CD4-positive, alpha-beta T cell treated with Interferon gamma for 1 hour (primary cell): ENCODE measurements at regions not wholly inside any gene's neighbourhood (a gene's known extent, or its start where the extent isn't known, plus 50 kb on each side); places are given as distances from the start of the nearest gene placed in this dataset.
"Not testable (repeated sequence)": the region's sequence is repeated elsewhere in the genome, so short reads cannot be mapped to it uniquely, and the experiment has no call there.

Experiments
- DNase-seq: peaks from one replicate; pipeline ENCODE4 v3.0.0-alpha.2; 2020

GRCh38 chr3:152891678-152892077, 56.7 kb downstream of the P2RY1 start:
- DNase-seq, result no peak

GRCh38 chr3:152892446-152892845, 57.5 kb downstream of the P2RY1 start:
- no peak for DNase-seq

GRCh38 chr3:152893647-152894046, 58.7 kb downstream of the P2RY1 start:
- no peak for DNase-seq

DNA sequence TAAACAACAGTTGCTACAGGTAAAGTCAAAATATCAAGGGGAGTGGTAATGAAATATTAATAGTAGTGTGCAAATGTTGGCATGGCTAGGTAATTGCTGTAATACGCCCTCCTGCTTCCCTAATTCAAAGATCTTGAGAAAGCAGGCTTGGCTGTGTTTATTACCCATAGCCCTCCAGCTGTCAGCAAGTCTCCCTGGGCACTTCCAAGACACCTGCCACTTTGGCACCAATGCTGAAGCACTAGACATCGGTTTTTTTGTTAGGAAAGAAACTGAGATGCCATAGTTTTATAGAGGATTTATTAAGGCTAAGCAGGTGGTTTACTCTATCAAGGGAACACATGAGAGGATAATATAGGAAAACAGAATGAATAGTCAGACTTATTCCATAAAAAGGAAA, 64.4 kb downstream of the P2RY1 start:
- DNase-seq, result no peak

GRCh38 chr3:152902141-152902669, 67.3 kb downstream of the P2RY1 start:
- DNase-seq, result no peak

DNA sequence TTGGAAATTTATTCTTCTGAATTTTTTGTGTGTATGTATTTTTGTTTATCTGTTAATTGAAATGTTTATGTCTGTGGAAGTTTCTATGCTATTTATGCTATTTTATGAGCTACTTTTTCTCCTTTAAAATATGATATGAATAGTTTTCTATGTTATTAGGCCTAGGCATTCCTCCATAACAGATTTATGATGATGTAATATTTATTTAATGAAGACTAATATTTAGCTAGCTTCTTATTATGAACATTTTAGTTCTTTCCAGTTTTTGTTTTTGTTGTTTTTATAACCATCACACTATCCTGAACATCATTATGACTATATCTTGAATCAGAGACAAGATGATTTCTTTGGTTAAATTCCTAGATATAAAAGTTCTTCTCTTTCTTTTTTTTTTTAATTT, 70.7 kb downstream of the P2RY1 start:
- DNase-seq, result no peak

DNA sequence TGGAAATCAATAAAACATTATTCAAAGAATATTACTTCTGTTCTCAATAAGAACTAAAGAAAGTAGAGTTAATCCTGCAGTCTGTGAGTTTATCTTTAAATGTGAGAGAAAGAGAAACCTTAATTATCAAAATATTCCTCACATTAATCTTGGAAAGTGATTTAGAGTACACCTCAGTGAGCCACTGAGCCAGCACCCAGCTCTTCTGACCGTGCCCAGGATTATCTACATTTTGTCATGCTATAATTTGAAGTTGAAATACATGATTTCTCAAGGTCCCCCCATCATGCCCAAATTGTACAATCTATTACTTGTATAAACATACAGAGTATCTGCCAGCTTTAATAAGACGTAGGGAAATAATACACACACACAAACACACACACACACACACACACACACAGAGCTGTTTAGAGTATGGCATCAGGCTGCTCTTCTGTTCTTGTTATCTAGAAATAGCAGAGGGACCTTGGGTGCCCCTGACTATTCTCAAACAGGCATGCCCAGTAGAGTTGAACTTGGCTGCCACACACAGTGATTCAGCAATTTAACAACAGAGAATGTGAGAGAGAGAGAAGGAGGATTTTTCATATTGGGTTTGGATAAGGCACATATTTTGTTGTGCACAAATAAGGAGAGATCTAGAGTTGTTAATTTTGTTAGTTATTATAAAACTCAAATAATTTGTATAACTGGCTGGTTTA, 74.4 kb downstream of the P2RY1 start:
- no peak for DNase-seq

DNA sequence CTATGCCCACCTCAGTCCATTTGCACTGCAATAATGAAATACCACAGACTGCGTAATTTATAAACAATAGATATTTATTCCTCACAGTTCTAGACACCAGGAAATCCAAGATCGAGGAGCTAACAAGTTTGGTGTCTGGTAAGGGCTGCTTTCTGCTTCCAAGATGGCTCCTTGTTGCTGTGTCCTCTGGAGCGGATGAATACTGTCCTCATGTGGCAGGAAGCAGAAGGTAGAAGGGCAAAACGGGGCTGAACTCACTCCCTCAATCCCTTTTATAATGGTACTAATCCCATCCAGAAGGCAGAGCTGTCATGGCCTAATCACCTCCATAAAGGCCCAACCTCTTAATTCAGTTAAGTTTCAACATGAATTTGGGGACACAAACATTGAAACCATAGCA, 75.3 kb downstream of the P2RY1 start:
- DNase-seq, result no peak

DNA sequence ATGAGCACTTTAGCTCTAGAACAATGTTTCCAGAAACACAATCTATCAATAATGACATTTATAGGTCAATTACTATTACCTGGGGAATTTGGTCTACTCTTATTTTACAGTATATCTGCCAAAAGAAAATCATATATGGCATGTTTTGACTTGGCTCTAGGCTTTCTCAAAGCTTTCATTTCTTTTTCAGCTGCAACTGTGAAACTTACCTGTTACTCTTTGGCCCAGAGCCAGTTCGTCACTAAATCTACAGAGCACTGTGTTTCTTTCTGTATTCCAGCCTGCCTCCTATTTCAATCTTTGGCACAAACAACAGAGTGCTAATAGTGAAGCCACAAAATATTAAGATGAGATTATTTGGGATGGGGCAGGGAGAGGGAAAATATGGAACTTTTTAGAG, 76.0 kb downstream of the P2RY1 start:
- no peak for DNase-seq

DNA sequence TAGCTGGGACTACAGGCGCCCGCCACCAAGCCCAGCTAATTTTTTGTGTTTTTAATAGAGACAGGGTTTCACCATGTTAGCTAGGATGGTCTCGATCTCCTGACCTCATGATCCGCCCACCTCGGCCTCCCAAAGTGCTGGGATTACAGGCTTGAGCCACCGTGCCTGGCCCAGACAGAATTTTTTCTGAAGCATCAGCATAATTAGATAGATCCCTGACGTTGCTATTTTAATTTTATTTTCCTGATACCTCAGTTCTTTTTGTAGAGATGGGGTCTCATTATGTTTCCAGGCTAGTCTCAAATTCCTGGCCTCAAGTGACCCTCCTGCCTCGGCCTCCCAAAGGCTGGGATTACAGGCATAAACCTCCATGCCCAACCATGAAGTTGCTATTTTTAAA, 79.8 kb downstream of the P2RY1 start:
- not testable (repeated sequence) for DNase-seq

DNA sequence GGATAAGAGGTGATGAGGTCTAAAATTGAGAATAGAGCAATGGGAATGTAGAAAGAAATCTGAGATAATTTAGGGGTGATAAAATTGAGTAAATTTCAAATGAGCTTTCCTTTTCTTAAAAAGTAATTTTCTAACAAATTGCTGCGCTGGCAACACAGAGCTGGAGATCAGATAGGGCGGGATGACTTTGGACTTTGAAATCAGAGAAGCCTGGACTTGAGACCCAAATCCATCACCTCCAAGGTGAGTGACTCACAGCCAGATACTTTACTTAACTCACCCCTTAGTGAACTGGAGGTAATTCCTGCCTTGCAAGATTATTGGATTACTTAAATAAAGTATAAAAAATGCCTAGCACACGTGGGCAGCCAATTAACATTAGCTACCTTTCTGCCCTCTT, 80.8 kb downstream of the P2RY1 start:
- DNase-seq, result no peak

GRCh38 chr3:152916753-152917279, 81.9 kb downstream of the P2RY1 start:
- no peak for DNase-seq

DNA sequence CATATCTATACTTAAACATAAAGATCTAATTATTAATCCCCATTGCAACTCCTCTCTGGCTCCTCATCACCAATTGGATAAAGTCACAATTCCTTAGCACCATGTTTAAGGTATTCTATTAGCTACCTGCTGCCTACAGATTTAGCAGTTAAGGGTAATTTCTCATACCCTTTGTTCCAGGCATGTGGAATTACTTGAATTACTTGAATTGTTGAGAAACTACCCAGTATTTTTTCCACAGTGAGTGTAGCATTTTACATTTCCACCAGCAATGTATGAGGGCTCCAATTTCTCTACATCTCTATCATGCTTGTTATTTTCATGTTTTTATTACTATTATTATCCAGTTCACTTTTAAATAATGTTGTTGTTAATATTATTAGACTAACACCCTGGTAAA, 86.4 kb downstream of the P2RY1 start:
- DNase-seq, result no peak

- DNase-seq, result no peak
Observed at GRCh38 chr3:152922554-152922953, 87.6 kb downstream of the P2RY1 start.

DNA sequence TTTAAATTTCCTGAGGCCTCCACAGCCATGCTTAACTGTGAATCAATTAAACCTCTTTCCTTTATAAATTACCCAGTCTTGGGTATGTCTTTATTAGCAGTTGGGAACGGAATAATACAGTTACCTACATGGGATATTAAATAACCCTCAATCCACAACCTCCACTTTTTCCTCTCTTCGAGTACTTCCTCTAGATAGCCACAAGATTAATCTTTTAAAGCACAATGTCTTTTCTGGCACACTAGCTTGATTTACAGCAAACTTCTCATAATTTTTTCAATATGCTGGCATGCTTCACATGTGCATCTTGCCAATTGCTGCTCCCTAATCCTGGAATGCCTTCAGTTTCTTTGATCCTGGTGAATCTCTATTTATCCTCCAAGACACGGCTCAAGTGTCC, 92.2 kb downstream of the P2RY1 start:
- DNase-seq, result no peak

- no peak for DNase-seq
Observed at GRCh38 chr3:152930516-152930915, 95.6 kb downstream of the P2RY1 start.

DNA sequence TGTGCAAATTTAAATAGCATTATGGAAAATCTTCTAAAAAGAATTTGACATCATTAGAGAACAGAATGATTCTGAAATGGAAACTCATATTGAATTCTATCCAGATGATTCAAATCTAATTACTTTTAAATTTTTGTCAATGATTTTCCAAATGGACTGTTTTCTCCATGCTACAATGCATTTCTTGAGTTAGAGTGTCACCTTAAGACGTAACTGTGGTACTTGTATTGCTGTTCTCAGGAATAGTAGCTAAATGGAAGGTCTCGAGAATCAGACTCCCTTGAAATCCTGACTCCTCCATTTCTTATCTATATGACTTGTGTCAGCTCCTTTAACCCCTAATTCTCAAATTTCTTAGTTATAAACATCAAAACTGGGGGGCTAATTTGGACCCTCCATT, 102.3 kb downstream of the P2RY1 start:
- no peak for DNase-seq

- DNase-seq, result no peak
Observed at GRCh38 chr3:152938974-152939636, 104.2 kb downstream of the P2RY1 start.

DNA sequence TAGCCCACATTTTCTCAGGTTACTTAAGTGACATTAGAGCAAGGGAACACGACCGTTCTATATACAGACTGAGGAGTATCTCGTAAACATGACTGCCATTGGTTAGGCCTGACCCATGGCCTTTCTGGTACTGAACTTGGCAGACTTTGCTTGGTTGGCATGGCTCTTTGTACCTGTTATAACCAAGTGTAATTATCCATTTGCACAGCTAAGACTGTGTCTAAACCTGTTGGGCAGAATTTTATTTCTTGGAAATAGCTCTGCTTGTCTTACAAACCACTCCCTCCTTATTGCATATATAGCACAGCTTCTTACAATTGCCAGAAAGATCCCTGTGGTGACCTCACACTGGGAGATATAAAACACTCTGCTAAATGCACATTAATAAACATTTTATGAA, 106.9 kb downstream of the P2RY1 start:
- DNase-seq, result no peak

DNA sequence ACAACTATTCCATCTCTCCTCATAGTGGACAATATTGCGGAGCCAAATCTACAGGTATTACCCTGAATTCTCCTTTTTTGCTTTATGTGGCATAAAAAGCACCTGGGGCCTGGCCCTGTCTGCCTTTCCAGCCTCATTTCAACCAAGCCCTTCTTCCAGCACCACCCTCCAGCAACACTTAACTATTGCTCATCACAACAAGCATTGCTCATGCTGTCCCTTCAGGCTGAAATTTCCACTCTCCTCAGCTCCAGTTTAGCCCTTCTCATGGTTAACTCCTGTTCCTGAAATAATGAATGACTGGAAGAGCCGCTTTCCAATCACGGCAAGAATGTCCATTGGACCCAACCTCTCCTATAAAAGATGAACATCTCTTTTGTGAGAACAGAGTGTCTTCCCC, 107.4 kb downstream of the P2RY1 start:
- no peak for DNase-seq

- DNase-seq, result no peak
Observed at GRCh38 chr3:152943645-152944044, 108.7 kb downstream of the P2RY1 start.

- no peak for DNase-seq
Observed at GRCh38 chr3:152944671-152945070, 109.7 kb downstream of the P2RY1 start.

- DNase-seq, result no peak
Observed at GRCh38 chr3:152945556-152945955, 110.6 kb downstream of the P2RY1 start.

- DNase-seq, result no peak
Observed at GRCh38 chr3:152957491-152957890, 122.6 kb downstream of the P2RY1 start.
